ENCODE measurements at regions not wholly inside any gene's neighbourhood (a gene's known extent, or its start where the extent isn't known, plus 50 kb on each side); places are given as distances from the start of the nearest gene placed in this dataset.

DNA sequence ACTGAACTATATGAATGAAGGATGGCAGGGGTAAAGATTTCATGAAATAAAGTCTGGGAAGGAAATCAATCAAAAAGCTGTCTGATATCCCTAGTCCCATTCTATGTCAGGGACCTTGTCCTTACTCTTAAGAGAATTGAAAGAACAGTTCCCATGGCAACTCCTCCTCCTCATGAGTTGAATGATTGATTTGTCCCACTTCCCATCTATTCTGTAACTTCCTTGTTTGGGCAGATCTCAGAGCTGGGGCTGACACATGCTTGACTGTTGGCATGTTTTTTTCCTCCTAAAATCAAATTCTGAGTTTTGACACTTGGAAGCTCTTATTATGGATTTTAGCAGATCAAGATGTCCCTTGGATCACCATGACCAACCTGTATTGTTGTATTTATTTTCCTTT is 1138.6 kb upstream of the CDH8 start:
- Mint-ChIP-seq H3K4me3 (no peak overlapping the region), H3K27me3 (no peaks in the 10 kb centered on the region), H3K9me3 (peaks cover 2 to 48% (median 26%) of the 10 kb centered on the region in 8 donors), H3K36me3 (no peaks in the 10 kb centered on the region), H3K27ac (no peak overlapping the region), H3K4me1 (no peaks in the 10 kb centered on the region)
- Histone ChIP-seq H3K36me3 (ENCODE audit: insufficient read depth, low read length) (no peaks in the 10 kb centered on the region), H3K4me1 (ENCODE audit: insufficient read depth, low read length) (no peaks in the 10 kb centered on the region), H3K9me3 (ENCODE audit: control insufficient read depth in 1 of 2, low read length in 2 of 2) (peaks cover 0 to 12% of the 10 kb centered on the region in 2 donors), H3K27ac (ENCODE audit: low read depth, low read length) (no peak overlapping the region), H3K27me3 (ENCODE audit: insufficient read depth, low read length) (no peaks in the 10 kb centered on the region), H3K4me3 (ENCODE audit: low read length in 2 of 2) (no peak overlapping the region)
- no peak for DNase-seq
- intact Hi-C loops (cut with micrococcal nuclease), result no loop called here
- ChIA-PET POLR2A (ENCODE audit: partially characterized antibody) (no interaction called here), CTCF (ENCODE audit: partially characterized antibody) (no interaction called here)

DNA sequence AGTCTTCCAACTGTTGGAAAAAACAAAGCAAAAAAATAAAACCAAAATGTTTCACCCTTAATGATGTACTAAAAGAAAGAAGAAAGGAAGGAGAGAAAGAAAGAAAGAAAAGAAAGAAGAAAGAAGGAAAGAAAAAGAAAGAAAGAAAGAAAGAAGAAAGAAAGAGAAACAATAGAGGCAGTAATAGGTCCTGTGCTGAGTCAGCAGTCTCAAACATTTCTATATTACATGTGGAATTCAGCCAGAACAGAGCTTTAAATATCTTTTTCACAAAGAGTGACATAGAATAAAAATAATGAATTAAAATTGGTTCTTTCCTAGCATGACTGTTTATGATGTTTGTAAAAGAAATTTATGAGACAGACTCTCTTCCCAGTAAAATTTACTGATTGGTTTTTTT is 1135.3 kb upstream of the CDH8 start:
- Mint-ChIP-seq H3K27ac (no peak overlapping the region), H3K9me3 (peaks cover 2 to 47% (median 34%) of the 10 kb centered on the region in 8 donors)

DNA sequence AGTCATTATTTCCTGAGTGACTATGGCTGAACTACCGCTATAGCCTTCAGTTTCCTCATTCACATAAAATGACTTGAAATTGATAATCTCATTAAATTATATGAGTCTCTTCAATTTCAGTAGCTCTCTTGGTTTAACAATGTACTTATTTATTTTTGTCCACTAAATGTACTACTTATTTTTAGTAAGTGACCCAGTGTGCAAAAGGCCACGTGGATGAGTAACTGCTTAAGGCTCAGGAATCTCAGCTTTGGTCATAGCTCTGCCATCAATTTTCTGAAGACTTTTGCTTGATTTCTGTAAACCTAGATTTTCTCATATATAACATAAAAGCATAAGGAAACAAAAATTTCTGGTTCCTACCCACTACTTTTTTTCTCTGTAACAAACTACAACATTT is 1132.9 kb upstream of the CDH8 start:
- H3K4me3 ChIP-seq (ENCODE audit: low read length in 2 of 2), result no peak overlapping the region
- ChIA-PET CTCF (ENCODE audit: partially characterized antibody) (no interaction called here), POLR2A (ENCODE audit: partially characterized antibody) (no interaction called here)
- Mint-ChIP-seq H3K36me3 (no peaks in the 10 kb centered on the region), H3K27me3 (no peaks in the 10 kb centered on the region), H3K9me3 (peaks cover 2 to 41% (median 28%) of the 10 kb centered on the region in 8 donors), H3K4me1 (no peaks in the 10 kb centered on the region), H3K27ac (no peak overlapping the region), H3K4me3 (no peak overlapping the region)
- no peaks in the 10 kb centered on the region for H3K27me3 ChIP-seq (ENCODE audit: insufficient read depth, low read length)
- peaks cover 0 to 5% of the 10 kb centered on the region in 2 donors for H3K9me3 ChIP-seq (ENCODE audit: control insufficient read depth in 1 of 2, low read length in 2 of 2)
- H3K27ac ChIP-seq (ENCODE audit: low read depth, low read length), result no peak overlapping the region
- intact Hi-C loops (cut with micrococcal nuclease), result no loop called here
- no peak for DNase-seq
- H3K4me1 ChIP-seq (ENCODE audit: insufficient read depth, low read length), result no peaks in the 10 kb centered on the region
- no peaks in the 10 kb centered on the region for H3K36me3 ChIP-seq (ENCODE audit: insufficient read depth, low read length)

More for the DNA sequence above, 1135.3 kb upstream of the CDH8 start:
- peaks cover 0 to 7% of the 10 kb centered on the region in 2 donors for H3K9me3 ChIP-seq (ENCODE audit: control insufficient read depth in 1 of 2, low read length in 2 of 2)
- H3K4me1 Mint-ChIP-seq, result no peaks in the 10 kb centered on the region
- DNase-seq, result no peak
- ChIA-PET CTCF (ENCODE audit: partially characterized antibody) (no interaction called here), POLR2A (ENCODE audit: partially characterized antibody) (no interaction called here)
- H3K27me3 Mint-ChIP-seq, result no peaks in the 10 kb centered on the region
- no peak overlapping the region for H3K4me3 Mint-ChIP-seq
- H3K36me3 ChIP-seq (ENCODE audit: insufficient read depth, low read length), result no peaks in the 10 kb centered on the region
- H3K4me3 ChIP-seq (ENCODE audit: low read length in 2 of 2), result no peak overlapping the region
- no peaks in the 10 kb centered on the region for H3K36me3 Mint-ChIP-seq
- intact Hi-C loops (cut with micrococcal nuclease), result no loop called here
- H3K27me3 ChIP-seq (ENCODE audit: insufficient read depth, low read length), result no peaks in the 10 kb centered on the region
- no peaks in the 10 kb centered on the region for H3K4me1 ChIP-seq (ENCODE audit: insufficient read depth, low read length)
- H3K27ac ChIP-seq (ENCODE audit: low read depth, low read length), result no peak overlapping the region

DNA sequence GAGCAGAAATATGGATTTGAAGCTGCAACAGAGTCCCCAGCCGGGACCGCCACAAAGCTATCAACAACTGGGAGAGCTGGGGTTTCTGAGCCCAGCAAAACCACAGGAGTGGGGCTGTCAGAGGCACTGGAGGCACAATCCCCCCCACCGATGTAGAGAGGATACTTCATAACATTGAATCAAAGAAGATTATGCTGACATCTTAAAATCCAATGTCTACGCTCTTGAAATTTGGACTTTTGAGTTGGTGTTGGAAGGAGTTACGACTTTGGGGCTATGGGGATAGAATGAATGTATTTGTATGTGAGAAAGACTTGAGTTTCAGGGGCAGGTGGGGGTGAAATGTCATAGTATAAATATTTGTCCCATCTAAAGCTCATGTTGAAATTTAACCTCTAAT is 1121.6 kb upstream of the CDH8 start:
- DNase-seq, result no peak
- H3K27me3 ChIP-seq (ENCODE audit: insufficient read depth, low read length), result no peaks in the 10 kb centered on the region
- H3K36me3 ChIP-seq (ENCODE audit: insufficient read depth, low read length), result no peaks in the 10 kb centered on the region
- CTCF ChIA-PET (ENCODE audit: partially characterized antibody), result interaction anchor here (0.5 kb wide), 1 partner anchor 135 kb away, joined by 3 read pairs; no protein-coding TSS in a partner anchor
- peaks cover 5 to 41% (median 23%) of the 10 kb centered on the region in 8 donors for H3K9me3 Mint-ChIP-seq
- H3K27ac ChIP-seq (ENCODE audit: low read depth, low read length), result no peak overlapping the region
- H3K27me3 Mint-ChIP-seq, result no peaks in the 10 kb centered on the region
- H3K27ac Mint-ChIP-seq, result no peak overlapping the region
- no peak overlapping the region for H3K4me3 Mint-ChIP-seq
- H3K4me1 ChIP-seq (ENCODE audit: insufficient read depth, low read length), result no peaks in the 10 kb centered on the region
- H3K4me3 ChIP-seq (ENCODE audit: low read length in 2 of 2), result no peak overlapping the region
- H3K9me3 ChIP-seq (ENCODE audit: control insufficient read depth in 1 of 2, low read length in 2 of 2), result peaks cover 0 to 10% of the 10 kb centered on the region in 2 donors
- H3K36me3 Mint-ChIP-seq, result no peaks in the 10 kb centered on the region
- H3K4me1 Mint-ChIP-seq, result no peaks in the 10 kb centered on the region
- intact Hi-C loops (cut with micrococcal nuclease), result no loop called here
- POLR2A ChIA-PET (ENCODE audit: partially characterized antibody), result no interaction called here

DNA sequence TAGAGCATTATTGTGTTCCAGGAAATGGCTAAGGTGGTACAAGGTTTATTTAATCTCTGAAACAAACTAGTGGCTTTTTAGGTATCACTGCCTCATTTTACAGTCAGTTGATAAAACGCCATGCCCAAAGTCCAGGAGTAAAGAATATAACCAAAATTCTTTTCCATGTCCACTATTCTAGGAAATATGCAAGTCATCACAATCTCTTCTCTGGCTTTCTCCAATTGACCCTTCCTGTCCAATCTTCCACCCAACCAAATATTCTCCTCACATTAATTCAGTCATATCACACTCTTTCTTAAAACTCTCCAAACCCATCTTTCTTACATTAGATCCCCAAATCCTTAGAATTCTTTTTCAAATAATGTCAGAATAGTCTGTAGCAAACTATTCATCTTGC is 1110.0 kb upstream of the CDH8 start:
- H3K9me3 ChIP-seq (ENCODE audit: control insufficient read depth in 1 of 2, low read length in 2 of 2), result peaks cover 0 to 3% of the 10 kb centered on the region in 2 donors
- Mint-ChIP-seq H3K9me3 (peaks cover 0 to 28% (median 18%) of the 10 kb centered on the region in 8 donors), H3K27me3 (no peaks in the 10 kb centered on the region), H3K4me3 (peak overlapping the region in 1 of 8 donors; percentile 57), H3K36me3 (no peaks in the 10 kb centered on the region), H3K27ac (no peak overlapping the region), H3K4me1 (no peaks in the 10 kb centered on the region)
- no peak for DNase-seq
- no peak overlapping the region for H3K27ac ChIP-seq (ENCODE audit: low read depth, low read length)
- ChIA-PET CTCF (ENCODE audit: partially characterized antibody) (no interaction called here), POLR2A (ENCODE audit: partially characterized antibody) (no interaction called here)
- no peaks in the 10 kb centered on the region for H3K27me3 ChIP-seq (ENCODE audit: insufficient read depth, low read length)
- no peaks in the 10 kb centered on the region for H3K4me1 ChIP-seq (ENCODE audit: insufficient read depth, low read length)
- no peak overlapping the region for H3K4me3 ChIP-seq (ENCODE audit: low read length in 2 of 2)
- intact Hi-C loops (cut with micrococcal nuclease), result no loop called here
- no peaks in the 10 kb centered on the region for H3K36me3 ChIP-seq (ENCODE audit: insufficient read depth, low read length)

DNA sequence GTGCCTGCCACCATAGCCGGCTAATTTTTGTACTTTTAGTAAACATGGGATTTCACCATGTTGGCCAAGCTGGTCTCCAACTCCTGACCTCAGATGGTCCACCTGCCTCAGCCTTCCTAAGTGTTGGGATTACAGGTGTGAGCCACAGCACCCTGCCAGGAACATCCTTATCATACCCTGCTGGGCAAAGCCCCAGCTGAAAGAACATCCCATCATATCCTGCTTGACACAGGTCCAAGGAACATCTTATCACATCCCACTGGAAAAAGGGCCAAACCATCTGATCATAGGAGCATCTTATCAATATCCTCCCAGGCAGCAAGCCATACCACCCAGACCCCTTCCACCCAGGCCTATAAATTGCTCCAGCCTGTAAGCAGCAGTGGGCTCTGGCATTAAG is 1109.2 kb upstream of the CDH8 start:
- no peaks in the 10 kb centered on the region for H3K27me3 ChIP-seq (ENCODE audit: insufficient read depth, low read length)

DNA sequence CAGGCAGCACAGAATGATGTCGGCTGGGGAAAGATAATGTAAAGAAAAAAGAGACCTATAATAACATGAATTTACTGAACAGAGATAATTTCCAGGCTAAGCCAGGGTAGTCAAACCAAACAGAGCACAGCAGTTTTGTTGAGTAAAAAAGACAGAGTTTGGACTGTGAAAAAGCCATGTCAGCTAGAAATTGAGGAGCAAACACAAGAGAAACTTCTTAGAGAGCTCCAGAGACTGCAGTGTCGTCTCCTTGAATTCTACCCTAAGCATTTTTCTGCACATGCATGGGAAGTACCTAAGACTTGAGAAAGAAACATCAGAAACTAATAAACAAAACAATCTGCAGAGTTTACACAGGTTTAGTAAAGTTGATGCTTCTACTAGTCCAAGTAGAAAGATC is 1098.8 kb upstream of the CDH8 start:
- Mint-ChIP-seq H3K27ac (no peak overlapping the region), H3K4me1 (no peaks in the 10 kb centered on the region), H3K4me3 (peak overlapping the region in 1 of 8 donors; percentile 5), H3K27me3 (no peaks in the 10 kb centered on the region), H3K9me3 (peaks cover 4 to 23% (median 15%) of the 10 kb centered on the region in 8 donors), H3K36me3 (no peaks in the 10 kb centered on the region)
- Histone ChIP-seq H3K27ac (ENCODE audit: low read depth, low read length) (no peak overlapping the region), H3K9me3 (ENCODE audit: control insufficient read depth in 1 of 2, low read length in 2 of 2) (no peaks in the 10 kb centered on the region), H3K4me3 (ENCODE audit: low read length in 2 of 2) (no peak overlapping the region), H3K27me3 (ENCODE audit: insufficient read depth, low read length) (no peaks in the 10 kb centered on the region), H3K36me3 (ENCODE audit: insufficient read depth, low read length) (no peaks in the 10 kb centered on the region), H3K4me1 (ENCODE audit: insufficient read depth, low read length) (no peaks in the 10 kb centered on the region)
- DNase-seq, result no peak
- ChIA-PET POLR2A (ENCODE audit: partially characterized antibody) (no interaction called here), CTCF (ENCODE audit: partially characterized antibody) (no interaction called here)
- intact Hi-C loops (cut with micrococcal nuclease), result no loop called here

More for the DNA sequence above, 1109.2 kb upstream of the CDH8 start:
- ChIA-PET POLR2A (ENCODE audit: partially characterized antibody) (no interaction called here), CTCF (ENCODE audit: partially characterized antibody) (no interaction called here)
- Histone ChIP-seq H3K9me3 (ENCODE audit: control insufficient read depth in 1 of 2, low read length in 2 of 2) (peaks cover 0 to 3% of the 10 kb centered on the region in 2 donors), H3K4me3 (ENCODE audit: low read length in 2 of 2) (no peak overlapping the region), H3K36me3 (ENCODE audit: insufficient read depth, low read length) (no peaks in the 10 kb centered on the region), H3K27ac (ENCODE audit: low read depth, low read length) (no peak overlapping the region), H3K4me1 (ENCODE audit: insufficient read depth, low read length) (no peaks in the 10 kb centered on the region)
- peaks cover 0 to 28% (median 19%) of the 10 kb centered on the region in 8 donors for H3K9me3 Mint-ChIP-seq
- no peak for DNase-seq
- no peaks in the 10 kb centered on the region for H3K27me3 Mint-ChIP-seq
- no peaks in the 10 kb centered on the region for H3K4me1 Mint-ChIP-seq
- intact Hi-C loops (cut with micrococcal nuclease), result no loop called here
- no peak overlapping the region for H3K4me3 Mint-ChIP-seq
- H3K36me3 Mint-ChIP-seq, result no peaks in the 10 kb centered on the region
- H3K27ac Mint-ChIP-seq, result no peak overlapping the region

DNA sequence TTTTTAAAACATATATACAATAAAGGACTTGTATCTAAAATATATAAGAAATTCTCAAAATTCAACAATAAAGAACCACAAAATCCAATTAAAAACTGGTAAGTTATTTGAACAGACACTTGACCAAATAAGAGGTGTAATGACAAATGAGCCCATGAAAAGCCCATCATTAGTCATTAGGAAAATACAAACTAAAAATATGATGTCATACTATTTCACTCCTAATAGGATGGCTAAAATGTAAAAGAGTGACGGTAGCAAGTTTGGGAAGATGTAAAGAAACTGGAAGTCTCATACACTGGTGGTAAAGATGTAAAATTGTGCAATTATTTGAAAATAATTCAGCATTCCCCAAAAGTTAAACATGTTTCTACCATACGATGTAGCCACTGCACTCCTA is 1095.3 kb upstream of the CDH8 start:
- H3K36me3 Mint-ChIP-seq, result peaks cover 0 to 5% of the 10 kb centered on the region in 2 donors
- Histone ChIP-seq H3K4me3 (ENCODE audit: low read length in 2 of 2) (no peak overlapping the region), H3K9me3 (ENCODE audit: control insufficient read depth in 1 of 2, low read length in 2 of 2) (no peaks in the 10 kb centered on the region), H3K27me3 (ENCODE audit: insufficient read depth, low read length) (no peaks in the 10 kb centered on the region), H3K27ac (ENCODE audit: low read depth, low read length) (no peak overlapping the region), H3K4me1 (ENCODE audit: insufficient read depth, low read length) (no peaks in the 10 kb centered on the region), H3K36me3 (ENCODE audit: insufficient read depth, low read length) (no peaks in the 10 kb centered on the region)
- H3K4me1 Mint-ChIP-seq, result peaks cover 0 to 1% (median 0%) of the 10 kb centered on the region in 4 donors
- DNase-seq, result no peak
- peaks cover 0 to 30% (median 19%) of the 10 kb centered on the region in 8 donors for H3K9me3 Mint-ChIP-seq
- intact Hi-C loops (cut with micrococcal nuclease), result no loop called here
- no peak overlapping the region for H3K4me3 Mint-ChIP-seq
- CTCF ChIA-PET (ENCODE audit: partially characterized antibody), result no interaction called here
- no peak overlapping the region for H3K27ac Mint-ChIP-seq
- no peaks in the 10 kb centered on the region for H3K27me3 Mint-ChIP-seq
- POLR2A ChIA-PET (ENCODE audit: partially characterized antibody), result no interaction called here
